Testis (tissue), 2 donors: ENCODE measurements at regions not wholly inside any gene's neighbourhood (a gene's known extent, or its start where the extent isn't known, plus 50 kb on each side); places are given as distances from the start of the nearest gene placed in this dataset.

Source experiments
- DNase-seq: peaks from one replicate; pipeline ENCODE4 v3.0.0-alpha.2; 2019
- H3K27ac ChIP-seq, 2 donors: fragments of 200-600 bp; sonication (generic); one replicate each; pipeline ENCODE4 v1.5.1; 2019
- H3K27me3 ChIP-seq: fragments of 200-600 bp; sonication (generic); one replicate; pipeline ENCODE4 v1.5.1; 2019
- H3K36me3 ChIP-seq: fragments of 200-600 bp; sonication (generic); one replicate; pipeline ENCODE4 v1.5.1; 2017; ENCODE audit warnings: low read depth; ENCODE audit errors: missing control alignments
- H3K4me1 ChIP-seq: fragments of 200-600 bp; sonication (generic); one replicate; pipeline ENCODE4 v1.5.1; 2019
- H3K4me3 ChIP-seq, 2 donors: fragments of 200-600 bp; sonication (generic); one replicate each; pipeline ENCODE4 v1.5.1; 2017 to 2019
- H3K9me3 ChIP-seq: fragments of 200-600 bp; sonication (generic); one replicate; pipeline ENCODE4 v1.5.1; 2017
- CTCF ChIP-seq, 3 experiments: fragments of 450-650 bp in 2 of 3; fragments of 200-600 bp in 1 of 3; sonication (generic) in 1 of 3; IDR thresholded peaks; one replicate each; pipeline ENCODE4 v1.5.1; 2016 to 2019; ENCODE audit warnings: antibody characterized with exemption in 3 of 3, mild to moderate bottlenecking in 2 of 3, moderate library complexity in 1 of 3
- POLR2A ChIP-seq: fragments of 450-650 bp; IDR thresholded peaks from one replicate; pipeline ENCODE4 v1.6.1; 2017; ENCODE audit warnings: antibody characterized with exemption, mild to moderate bottlenecking, moderate library complexity
- WGBS, 2 donors: methylation state at CpG; one replicate each; pipeline ENCODE4 v1.1.5; 2018; 5-methylcytosine and 5-hydroxymethylcytosine counted together
- intact Hi-C: fragments of 100-400 bp; cut with DNase I; formaldehyde crosslinking; loops from one replicate; pipeline ENCODE4 v1.15.1; 2023; ENCODE audit warnings: low total_unique reads

- TF ChIP-seq POLR2A (no peak), CTCF (IDR thresholded peaks at IDR 0.05) (no peak)
- no peaks in the 10 kb centered on the region for H3K27me3 ChIP-seq
- DNase-seq, result no peak
- intact Hi-C loops, result no loop called here
- no peaks in the 10 kb centered on the region for H3K36me3 ChIP-seq
- 89 to 96% methylated on average over 9 of the region's 9 CpGs for WGBS, 2 donors
- H3K4me1 ChIP-seq, result no peaks in the 10 kb centered on the region
- no peak overlapping the region for H3K4me3 ChIP-seq
- no peaks in the 10 kb centered on the region for H3K9me3 ChIP-seq
- H3K27ac ChIP-seq, result no peak overlapping the region
Observed at GRCh38 chr10:128373071-128373749, 247.0 kb upstream of the MKI67 start.

GRCh38 chr10:128373831-128374230 lies 247.6 kb upstream of the MKI67 start:
- DNase-seq, result no peak
- intact Hi-C loops, result no loop called here
- Histone ChIP-seq H3K4me3 (no peak overlapping the region), H3K27me3 (no peaks in the 10 kb centered on the region), H3K27ac (no peak overlapping the region), H3K4me1 (no peaks in the 10 kb centered on the region), H3K36me3 (no peaks in the 10 kb centered on the region), H3K9me3 (no peaks in the 10 kb centered on the region)
- WGBS, 2 donors, result 82 to 100% methylated on average over 2 to 7 of the region's 7 CpGs
- TF ChIP-seq CTCF (IDR thresholded peaks at IDR 0.05) (no peak), POLR2A (no peak)

GRCh38 chr10:128375171-128375570 lies 248.9 kb upstream of the MKI67 start:
- H3K27me3 ChIP-seq, result no peaks in the 10 kb centered on the region
- DNase-seq, result peak; percentile 69
- no peak overlapping the region for H3K4me3 ChIP-seq
- H3K4me1 ChIP-seq, result no peaks in the 10 kb centered on the region
- 61 to 74% methylated on average over 7 of the region's 7 CpGs for WGBS, 2 donors
- H3K36me3 ChIP-seq, result no peaks in the 10 kb centered on the region
- intact Hi-C loops, result no loop called here
- no peaks in the 10 kb centered on the region for H3K9me3 ChIP-seq
- no peak overlapping the region for H3K27ac ChIP-seq
- TF ChIP-seq POLR2A (no peak), CTCF (IDR thresholded peaks at IDR 0.05) (no peak)

- H3K9me3 ChIP-seq, result no peaks in the 10 kb centered on the region
- no peaks in the 10 kb centered on the region for H3K4me1 ChIP-seq
- no peak overlapping the region for H3K27ac ChIP-seq
- DNase-seq, result no peak
- TF ChIP-seq CTCF (IDR thresholded peaks at IDR 0.05) (no peak), POLR2A (no peak)
- no peak overlapping the region for H3K4me3 ChIP-seq
- no peaks in the 10 kb centered on the region for H3K36me3 ChIP-seq
- H3K27me3 ChIP-seq, result no peaks in the 10 kb centered on the region
- WGBS, 2 donors, result 55 to 58% methylated on average over 9 of the region's 9 CpGs
- intact Hi-C loops, result no loop called here
Observed at GRCh38 chr10:128377364-128377987, 251.3 kb upstream of the MKI67 start.

- Histone ChIP-seq H3K27me3 (no peaks in the 10 kb centered on the region), H3K36me3 (no peaks in the 10 kb centered on the region), H3K4me1 (no peaks in the 10 kb centered on the region), H3K27ac (no peak overlapping the region), H3K9me3 (no peaks in the 10 kb centered on the region), H3K4me3 (no peak overlapping the region)
- TF ChIP-seq POLR2A (no peak), CTCF (IDR thresholded peaks at IDR 0.05) (no peak)
- no peak for DNase-seq
- 57 to 60% methylated on average over 3 of the region's 3 CpGs for WGBS, 2 donors
- intact Hi-C loops, result no loop called here
Observed at GRCh38 chr10:128377988-128378387, 251.8 kb upstream of the MKI67 start.
